K562 (cell line): ENCODE measurements at regions not wholly inside any gene's neighbourhood (a gene's known extent, or its start where the extent isn't known, plus 50 kb on each side); places are given as distances from the start of the nearest gene placed in this dataset.
A peak's percentile ranks its signal among the peaks of the same experiment; 100 is the strongest.

ENCODE experiments used
- ATAC-seq: fragments of 200-7000 bp; cut with Tn5 transposase; 3 replicates; pipeline ENCODE4 v1.9.1; 2020; ENCODE audit warnings: moderate library complexity
- BruUV-seq: library from RNA; stranded (reverse); fragments of 400-500 nt; replicated peaks from 2 replicates; lab custom pipeline; 2021; lab: Mats Ljungman, UMichigan
- CTCF ChIA-PET: fragments of 300-600 bp; formaldehyde crosslinking; extraction: SDS; loops from one replicate; lab custom pipeline; 2021; ENCODE audit warnings: low intra/inter-chr PET ratio; lab: Yijun Ruan, JAX
- POLR2A ChIA-PET: fragments of 300-600, 350-650 bp; sonication (Branson Sonifier 250); formaldehyde crosslinking; extraction: SDS; loops from one replicate; lab custom pipeline; 2021; ENCODE audit warnings: antibody characterized with exemption, inconsistent platforms; lab: Yijun Ruan, JAX
- DNase-seq, 4 experiments: peaks; one replicate each; pipeline versions ENCODE4 v3.0.0 to v3.0.0-alpha.2; 2011 to 2018; ENCODE audit warnings: low spot score in 3 of 4, mixed read lengths in 3 of 4; ENCODE audit errors: extremely low read depth in 1 of 4
- FAIRE-seq: peaks from 2 replicates; lab custom pipeline; 2011; peaks lifted over from hg19 to GRCh38; lab: Jason Lieb, UNC
- H2AFZ ChIP-seq: 2 replicates; pipeline ENCODE4 v1.6.0; 2011; ENCODE audit warnings: low read depth, low read length, control low read depth, inconsistent platforms
- H3K27ac ChIP-seq: fragments of 200-600 bp; 3 replicates; pipeline ENCODE4 v1.8.0; 2011; ENCODE audit warnings: low read depth, mild to moderate bottlenecking, control low read depth, inconsistent platforms, low read length, moderate library complexity, mixed read lengths; ENCODE audit errors: extremely low read depth
- H3K27me3 ChIP-seq, 2 experiments: fragments of 300-600 bp in 1 of 2; 2 replicates in 1 of 2; 3 replicates in 1 of 2; pipeline versions ENCODE4 v1.6.0 to v1.8.0; 2011; ENCODE audit warnings: inconsistent platforms in 2 of 2, low read length in 2 of 2, mild to moderate bottlenecking in 1 of 2, mixed read lengths in 1 of 2, moderate library complexity in 1 of 2; ENCODE audit not compliant: control insufficient read depth in 2 of 2, insufficient read depth in 2 of 2
- H3K36me3 ChIP-seq: fragments of 300-600 bp; 3 replicates; pipeline ENCODE4 v1.8.0; 2011; ENCODE audit warnings: mild to moderate bottlenecking, low read length, inconsistent platforms; ENCODE audit not compliant: control insufficient read depth, insufficient read depth
- H3K4me1 ChIP-seq, 2 experiments: fragments of 200-600 bp in 1 of 2; replicated peaks in 1 of 2; 2 replicates in 1 of 2; 3 replicates in 1 of 2; pipeline versions ENCODE4 v1.5.1 to v1.8.0; 2011; ENCODE audit warnings: inconsistent platforms in 2 of 2, low read length in 2 of 2, mild to moderate bottlenecking in 1 of 2, mixed read lengths in 1 of 2, moderate library complexity in 1 of 2; ENCODE audit not compliant: control insufficient read depth in 2 of 2, insufficient read depth in 2 of 2
- H3K4me2 ChIP-seq: 2 replicates; pipeline ENCODE4 v1.6.1; 2011; ENCODE audit warnings: low read length, control low read depth, inconsistent platforms, mixed read lengths; ENCODE audit not compliant: insufficient read depth
- H3K4me3 ChIP-seq: fragments of 200-600 bp; sonication (generic), shearing (Covaris generic); 2 replicates; pipeline ENCODE4 v1.5.1; 2016; ENCODE audit warnings: control low read depth, inconsistent platforms
- H3K79me2 ChIP-seq: fragments of 200-600 bp; 3 replicates; pipeline ENCODE4 v1.8.0; 2011; ENCODE audit warnings: low read length, inconsistent platforms; ENCODE audit not compliant: control insufficient read depth, insufficient read depth
- H3K9ac ChIP-seq, 2 experiments: 2 replicates each; pipeline versions ENCODE4 v1.6.0 to v1.6.1; 2011; ENCODE audit warnings: low read depth in 2 of 2, low read length in 2 of 2, control low read depth in 1 of 2, inconsistent platforms in 1 of 2, mild to moderate bottlenecking in 1 of 2, mixed read lengths in 1 of 2; ENCODE audit not compliant: insufficient read depth in 1 of 2
- H3K9me1 ChIP-seq: one replicate; pipeline ENCODE4 v1.6.0; 2011; ENCODE audit warnings: inconsistent platforms, mild to moderate bottlenecking, low read length, moderate library complexity; ENCODE audit not compliant: control insufficient read depth, insufficient read depth
- H3K9me3 ChIP-seq: replicated peaks from 2 replicates; pipeline ENCODE4 v1.5.1; 2011; ENCODE audit warnings: low read depth, low read length, inconsistent platforms; ENCODE audit not compliant: control insufficient read depth, insufficient read depth
- H4K20me1 ChIP-seq: replicated peaks from 2 replicates; pipeline ENCODE4 v1.6.1; 2011; ENCODE audit warnings: low read length, inconsistent platforms, mixed read lengths; ENCODE audit not compliant: control insufficient read depth, insufficient read depth
- BDP1 ChIP-seq: IDR thresholded peaks from 3 replicates; pipeline ENCODE4 v1.6.1; 2011; ENCODE audit not compliant: insufficient read length, insufficient read depth
- CBX3 ChIP-seq, 2 experiments: IDR thresholded peaks; 1 replicate in 1 of 2; 2 replicates in 1 of 2; pipeline ENCODE4 v1.6.1; 2012; ENCODE audit warnings: inconsistent platforms in 2 of 2, low read length in 2 of 2, borderline replicate concordance in 1 of 2, control low read depth in 1 of 2
- ELF1 ChIP-seq: fragments of 200-800 bp; sonication (Bioruptor generic); IDR thresholded peaks from 2 replicates; pipeline ENCODE4 v1.6.1; 2016; ENCODE audit warnings: missing genetic modification characterization, missing compliant biosample characterization
- ELF4 ChIP-seq: fragments of 450-650 bp; formaldehyde crosslinking; IDR thresholded peaks from 2 replicates; pipeline ENCODE4 v1.4.0; 2022; ENCODE audit warnings: missing genetic modification characterization
- HMG20B ChIP-seq: fragments of 250-450 bp; sonication (Bioruptor Pico); IDR thresholded peaks from 2 replicates; pipeline ENCODE4 v1.5.0; 2021; ENCODE audit warnings: mild to moderate bottlenecking
- L3MBTL2 ChIP-seq: fragments of 450-650 bp; IDR thresholded peaks from 2 replicates; pipeline ENCODE4 v1.6.1; 2016; ENCODE audit warnings: mild to moderate bottlenecking, moderate library complexity
- LEF1 ChIP-seq: fragments of 450-650 bp; IDR thresholded peaks from 2 replicates; pipeline ENCODE4 v1.6.1; 2016; ENCODE audit warnings: mild to moderate bottlenecking
- NR2C2 ChIP-seq, 2 experiments: fragments of 200-800 bp in 1 of 2; sonication (Bioruptor generic) in 1 of 2; sonication (generic) in 1 of 2; formaldehyde crosslinking in 1 of 2; IDR thresholded peaks; 2 replicates each; pipeline versions ENCODE4 v1.6.1 to v1.8.0; 2016 to 2022; ENCODE audit warnings: mild to moderate bottlenecking in 1 of 2, missing compliant biosample characterization in 1 of 2, missing genetic modification characterization in 1 of 2, missing genetic modification reagents in 1 of 2
- PYGO2 ChIP-seq: fragments of 450-650 bp; IDR thresholded peaks from 2 replicates; pipeline ENCODE4 v1.6.1; 2016; ENCODE audit warnings: mild to moderate bottlenecking, missing genetic modification characterization, moderate library complexity, missing compliant biosample characterization
- RBFOX2 ChIP-seq: fragments of 200-400 bp; formaldehyde crosslinking; IDR thresholded peaks from 2 replicates; pipeline ENCODE4 v1.6.1; 2017; ENCODE audit warnings: low read depth, mild to moderate bottlenecking, low read length, moderate library complexity
- SMAD2 ChIP-seq: fragments of 150-350 bp; IDR thresholded peaks from 2 replicates; pipeline ENCODE4 v1.6.1; 2014; ENCODE audit warnings: low read depth, mild to moderate bottlenecking, low read length
- SRSF9 ChIP-seq: fragments of 200-400 bp; formaldehyde crosslinking; IDR thresholded peaks from 2 replicates; pipeline ENCODE4 v1.6.1; 2017; ENCODE audit warnings: low read depth, low read length, borderline replicate concordance
- SUPT5H ChIP-seq: fragments of 450-650 bp; IDR thresholded peaks from 2 replicates; pipeline ENCODE4 v1.6.1; 2016
- ZEB2 ChIP-seq: fragments of 450-650 bp; IDR thresholded peaks from 2 replicates; pipeline ENCODE4 v1.6.1; 2016
- ZNF551 ChIP-seq: fragments of 250-450 bp; sonication (Bioruptor Pico); IDR thresholded peaks from 2 replicates; pipeline ENCODE4 v1.5.0; 2021; ENCODE audit warnings: mild to moderate bottlenecking, moderate library complexity
- ZNF695 ChIP-seq: fragments of 450-650 bp; formaldehyde crosslinking; IDR thresholded peaks from 2 replicates; pipeline ENCODE4 v1.4.0; 2020; ENCODE audit warnings: mild to moderate bottlenecking, moderate library complexity
- ZNF75A ChIP-seq: fragments of 450-650 bp; formaldehyde crosslinking; IDR thresholded peaks from 2 replicates; pipeline ENCODE4 v1.4.0; 2020; ENCODE audit warnings: mild to moderate bottlenecking
- WGBS: fragments of 100-300 bp; shearing (Covaris generic); methylation state at CpG from one replicate; pipeline ENCODE4 v1.1.6; 2016; ENCODE audit warnings: low coverage, mixed read lengths; ENCODE audit not compliant: insufficient coverage; ENCODE audit errors: missing lambda C conversion rate; 5-methylcytosine and 5-hydroxymethylcytosine counted together
- in situ Hi-C: fragments of 300-500 bp; cut with MboI; formaldehyde crosslinking; loops from 4 replicates; pipeline ENCODE4 v1.15.0; 2018; ENCODE audit warnings: inconsistent platforms, mixed read lengths
- intact Hi-C: fragments of 100-400 bp; cut with micrococcal nuclease; formaldehyde crosslinking; loops from 2 replicates; pipeline ENCODE4 v1.14.2; 2022
- TF ChIP-seq, protein P1 (sequence below): IDR thresholded peaks from 2 replicates; pipeline ENCODE4 v1.6.1; 2016; ENCODE audit warnings: missing genetic modification characterization, missing compliant biosample characterization
- TF ChIP-seq, protein P2 (sequence below): fragments of 250-450 bp; sonication (Bioruptor Pico); IDR thresholded peaks from 2 replicates; pipeline ENCODE4 v1.5.0; 2020; ENCODE audit warnings: mild to moderate bottlenecking
- TF ChIP-seq, protein P3 (sequence below): fragments of 450-650 bp; IDR thresholded peaks from 2 replicates; pipeline ENCODE4 v1.6.1; 2016; ENCODE audit warnings: missing biosample characterization, missing genetic modification characterization

DNA sequence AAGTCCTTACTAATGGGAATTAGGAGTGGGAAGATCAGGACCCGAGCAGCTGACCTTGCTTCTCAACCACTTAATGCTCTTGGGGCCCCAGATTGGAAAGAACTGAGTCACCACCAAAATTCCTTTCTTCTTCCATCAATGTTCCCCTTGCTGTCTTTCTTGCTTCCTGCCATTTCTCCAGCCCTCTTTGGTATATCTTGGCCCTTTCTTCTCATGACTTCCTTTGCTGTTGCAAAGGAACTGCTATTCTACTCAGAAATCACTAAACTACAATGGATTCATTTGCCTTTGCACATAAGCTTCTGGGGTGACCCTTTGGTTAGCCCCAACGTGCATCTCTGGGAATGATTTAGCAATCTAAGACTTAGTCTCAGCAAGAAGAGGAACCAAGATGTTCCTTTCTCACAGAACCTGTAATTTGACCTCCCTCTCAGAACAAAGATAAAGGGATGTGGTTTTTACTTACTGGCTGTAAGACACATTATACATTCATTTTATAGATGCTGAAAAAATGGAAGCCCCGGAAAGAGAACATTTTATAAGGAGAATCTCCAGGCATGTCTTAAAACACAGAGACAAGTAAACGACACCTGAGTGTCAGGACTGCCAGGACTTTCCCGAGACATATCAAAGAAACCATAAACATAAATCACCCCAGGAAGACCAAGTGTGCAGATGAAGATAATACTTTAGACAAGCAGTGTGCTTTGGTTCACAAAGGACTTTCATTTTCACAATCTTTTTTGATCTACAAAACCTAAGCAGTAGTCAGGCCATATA, 99.0 kb upstream of the TNFAIP3 start:
- intact Hi-C loops (no loop called here), in situ Hi-C loops (no loop called here)
- H3K27me3 ChIP-seq: no peaks in the 10 kb centered on the region
- H3K27ac ChIP-seq: no peak overlapping the region
- H3K36me3 ChIP-seq: no peaks in the 10 kb centered on the region
- no peak overlapping the region for H3K9ac ChIP-seq
- no peaks in the 10 kb centered on the region for H4K20me1 ChIP-seq
- BruUV-seq: no TSS peak
- no peaks in the 10 kb centered on the region for H3K79me2 ChIP-seq
- H2AFZ ChIP-seq: no peak overlapping the region
- peak in 1 of 4 experiments; percentile 29 for DNase-seq
- peak; percentile 64 for ATAC-seq
- no peaks in the 10 kb centered on the region for H3K9me1 ChIP-seq
- peaks cover 0 to 19% of the 10 kb centered on the region in 2 experiments; a peak in 3 of 5 replicates for H3K4me1 ChIP-seq
- POLR2A ChIA-PET: interaction anchor here (0.6 to 0.7 kb wide), 2 partner anchors 33 to 97 kb away, joined by 3 read pairs; no protein-coding TSS in a partner anchor
- no peak for FAIRE-seq
- H3K4me3 ChIP-seq: no peak overlapping the region
- H3K9me3 ChIP-seq: no peaks in the 10 kb centered on the region
- no peak overlapping the region for H3K4me2 ChIP-seq
- 3% methylated on average over 5 of the region's 5 CpGs for WGBS
- CTCF ChIA-PET: no interaction called here
- TF ChIP-seq ZEB2 (peak; percentile 58; the same call in 1 of the 2 replicates), HMG20B (CRISPR knock-in tag) (no peak), CBX3 (IDR thresholded peaks at IDR 0.05; ENCODE audit: borderline replicate concordance in 1 of 2, low read length in 2 of 2) (no peak), PYGO2 (no peak), ZNF75A (CRISPR knock-in tag) (0 out of 2 replicates have a peak, but pooled peaks have one; percentile 43), SMAD2 (no peak), ELF4 (CRISPR knock-in tag) (peak; percentile 35; the same call in 1 of the 2 replicates), ELF1 (tag) (no peak), SUPT5H (no peak), LEF1 (peak; percentile 67; the same call in 1 of the 2 replicates), ZNF551 (CRISPR knock-in tag) (no peak), SRSF9 (no peak), L3MBTL2 (no peak), ZNF695 (CRISPR knock-in tag) (no peak), NR2C2 (CRISPR knock-in tag; IDR thresholded peaks at IDR 0.05) (no peak), NR2C2 (tag; IDR thresholded peaks at IDR 0.05) (peak; percentile 38; the same call in 1 of the 2 replicates), BDP1 (no peak), RBFOX2 (no peak)
- TF ChIP-seq, protein P1, sequence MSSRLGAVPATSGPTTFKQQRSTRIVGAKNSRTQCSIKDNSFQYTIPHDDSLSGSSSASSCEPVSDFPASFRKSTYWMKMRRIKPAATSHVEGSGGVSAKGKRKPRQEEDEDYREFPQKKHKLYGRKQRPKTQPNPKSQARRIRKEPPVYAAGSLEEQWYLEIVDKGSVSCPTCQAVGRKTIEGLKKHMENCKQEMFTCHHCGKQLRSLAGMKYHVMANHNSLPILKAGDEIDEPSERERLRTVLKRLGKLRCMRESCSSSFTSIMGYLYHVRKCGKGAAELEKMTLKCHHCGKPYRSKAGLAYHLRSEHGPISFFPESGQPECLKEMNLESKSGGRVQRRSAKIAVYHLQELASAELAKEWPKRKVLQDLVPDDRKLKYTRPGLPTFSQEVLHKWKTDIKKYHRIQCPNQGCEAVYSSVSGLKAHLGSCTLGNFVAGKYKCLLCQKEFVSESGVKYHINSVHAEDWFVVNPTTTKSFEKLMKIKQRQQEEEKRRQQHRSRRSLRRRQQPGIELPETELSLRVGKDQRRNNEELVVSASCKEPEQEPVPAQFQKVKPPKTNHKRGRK (tag): no peak; the same call in 1 of the 2 replicates
- TF ChIP-seq, protein P2, sequence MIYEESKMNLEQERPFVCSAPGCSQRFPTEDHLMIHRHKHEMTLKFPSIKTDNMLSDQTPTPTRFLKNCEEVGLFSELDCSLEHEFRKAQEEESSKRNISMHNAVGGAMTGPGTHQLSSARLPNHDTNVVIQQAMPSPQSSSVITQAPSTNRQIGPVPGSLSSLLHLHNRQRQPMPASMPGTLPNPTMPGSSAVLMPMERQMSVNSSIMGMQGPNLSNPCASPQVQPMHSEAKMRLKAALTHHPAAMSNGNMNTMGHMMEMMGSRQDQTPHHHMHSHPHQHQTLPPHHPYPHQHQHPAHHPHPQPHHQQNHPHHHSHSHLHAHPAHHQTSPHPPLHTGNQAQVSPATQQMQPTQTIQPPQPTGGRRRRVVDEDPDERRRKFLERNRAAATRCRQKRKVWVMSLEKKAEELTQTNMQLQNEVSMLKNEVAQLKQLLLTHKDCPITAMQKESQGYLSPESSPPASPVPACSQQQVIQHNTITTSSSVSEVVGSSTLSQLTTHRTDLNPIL: no peak
- TF ChIP-seq, protein P3, sequence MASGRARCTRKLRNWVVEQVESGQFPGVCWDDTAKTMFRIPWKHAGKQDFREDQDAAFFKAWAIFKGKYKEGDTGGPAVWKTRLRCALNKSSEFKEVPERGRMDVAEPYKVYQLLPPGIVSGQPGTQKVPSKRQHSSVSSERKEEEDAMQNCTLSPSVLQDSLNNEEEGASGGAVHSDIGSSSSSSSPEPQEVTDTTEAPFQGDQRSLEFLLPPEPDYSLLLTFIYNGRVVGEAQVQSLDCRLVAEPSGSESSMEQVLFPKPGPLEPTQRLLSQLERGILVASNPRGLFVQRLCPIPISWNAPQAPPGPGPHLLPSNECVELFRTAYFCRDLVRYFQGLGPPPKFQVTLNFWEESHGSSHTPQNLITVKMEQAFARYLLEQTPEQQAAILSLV (tag): no peak
